ENCODE measurements at regions not wholly inside any gene's neighbourhood (a gene's known extent, or its start where the extent isn't known, plus 50 kb on each side); places are given as distances from the start of the nearest gene placed in this dataset.

GRCh38 chr12:79514730-79515529 lies 175.8 kb downstream of the PAWR start:
- TF ChIP-seq MED8 (CRISPR knock-in tag; IDR thresholded peaks at IDR 0.05; ENCODE audit: insufficient replicate concordance) (no peak), FOXJ3 (CRISPR knock-in tag; IDR thresholded peaks at IDR 0.05; ENCODE audit: borderline replicate concordance) (no peak), NR3C1 (CRISPR knock-in tag; IDR thresholded peaks at IDR 0.05) (no peak), ZNF792 (CRISPR knock-in tag; IDR thresholded peaks at IDR 0.05) (no peak), EP300 (IDR thresholded peaks at IDR 0.05; ENCODE audit: low read depth in 2 of 2, low read length in 2 of 2) (no peak), EP300 (CRISPR knock-in tag; IDR thresholded peaks at IDR 0.05; ENCODE audit: borderline replicate concordance) (no peak), NR1H2 (CRISPR knock-in tag; IDR thresholded peaks at IDR 0.05; ENCODE audit: borderline replicate concordance, low read depth) (no peak), ZBTB44 (CRISPR knock-in tag; IDR thresholded peaks at IDR 0.05) (no peak), CBX1 (IDR thresholded peaks at IDR 0.05; ENCODE audit: low read depth) (no peak)

Measured in HepG2 (cell line).